Neural progenitor cell (in vitro differentiated cells): ENCODE measurements at regions not wholly inside any gene's neighbourhood (a gene's known extent, or its start where the extent isn't known, plus 50 kb on each side); places are given as distances from the start of the nearest gene placed in this dataset.

Experiments
- DNase-seq: peaks from one replicate; pipeline ENCODE4 v3.0.0-alpha.2; 2016; ENCODE audit warnings: low spot score
- H2AFZ ChIP-seq: fragments of 200-600 bp; sonication (generic); replicated peaks from 2 replicates; pipeline ENCODE4 v1.6.1; 2016; ENCODE audit warnings: antibody characterized with exemption
- H3F3A ChIP-seq: fragments of 200-600 bp; sonication (generic); 2 replicates; pipeline ENCODE4 v1.6.1; 2016; ENCODE audit warnings: antibody characterized with exemption, low read depth
- H3K27ac ChIP-seq: fragments of 200-600 bp; sonication (generic); 2 replicates; pipeline ENCODE4 v1.5.1; 2016; ENCODE audit warnings: mild to moderate bottlenecking
- H3K27me3 ChIP-seq: fragments of 200-600 bp; sonication (generic); 2 replicates; pipeline ENCODE4 v1.6.1; 2016; ENCODE audit warnings: mild to moderate bottlenecking, moderate library complexity
- H3K36me3 ChIP-seq: fragments of 200-600 bp; sonication (generic); 2 replicates; pipeline ENCODE4 v1.5.1; 2016
- H3K4me1 ChIP-seq: fragments of 200-600 bp; sonication (generic); 2 replicates; pipeline ENCODE4 v1.6.1; 2016; ENCODE audit warnings: mixed run types
- H3K4me2 ChIP-seq: fragments of 200-600 bp; sonication (generic); 2 replicates; pipeline ENCODE4 v1.6.1; 2016
- H3K4me3 ChIP-seq: fragments of 200-600 bp; sonication (generic); 2 replicates; pipeline ENCODE4 v1.5.1; 2016
- H3K79me2 ChIP-seq: fragments of 200-600 bp; sonication (generic); 2 replicates; pipeline ENCODE4 v1.6.1; 2016; ENCODE audit warnings: low read depth
- H3K9ac ChIP-seq: fragments of 200-600 bp; sonication (generic); 2 replicates; pipeline ENCODE4 v1.6.1; 2016
- H3K9me3 ChIP-seq: fragments of 200-600 bp; sonication (generic); 2 replicates; pipeline ENCODE4 v1.5.1; 2016; ENCODE audit warnings: low read depth
- H4K20me1 ChIP-seq: fragments of 200-600 bp; sonication (generic); 2 replicates; pipeline ENCODE4 v1.6.1; 2016; ENCODE audit warnings: low read depth
- H3K27ac Mint-ChIP-seq: 3 replicates; pipeline ENCODE4 v1.8.0; 2021; ENCODE audit warnings: mixed read lengths
- H3K27me3 Mint-ChIP-seq: 2 replicates; pipeline ENCODE4 v1.8.0; 2022; ENCODE audit warnings: low read depth, mild to moderate bottlenecking, inconsistent platforms, moderate library complexity, mixed read lengths; ENCODE audit not compliant: insufficient read depth
- H3K36me3 Mint-ChIP-seq: 3 replicates; pipeline ENCODE4 v1.8.0; 2021; ENCODE audit warnings: mixed read lengths
- H3K4me1 Mint-ChIP-seq: 3 replicates; pipeline ENCODE4 v1.8.0; 2021; ENCODE audit warnings: mixed read lengths
- H3K4me3 Mint-ChIP-seq: 3 replicates; pipeline ENCODE4 v1.8.0; 2021; ENCODE audit warnings: mild to moderate bottlenecking, moderate library complexity, mixed read lengths
- H3K9me3 Mint-ChIP-seq: 3 replicates; pipeline ENCODE4 v1.8.0; 2020; ENCODE audit warnings: mixed read lengths
- CTCF ChIP-seq: fragments of 200-600 bp; sonication (generic); IDR thresholded peaks from 2 replicates; pipeline ENCODE4 v1.5.1; 2017; ENCODE audit warnings: antibody characterized with exemption, mild to moderate bottlenecking
- EZH2 ChIP-seq: fragments of 200-600 bp; sonication (generic); IDR thresholded peaks from 2 replicates; pipeline ENCODE4 v1.6.1; 2017; ENCODE audit warnings: antibody characterized with exemption, mild to moderate bottlenecking, moderate library complexity
- EZH2phosphoT487 ChIP-seq: fragments of 200-600 bp; sonication (generic); IDR thresholded peaks from 2 replicates; pipeline ENCODE4 v1.6.1; 2017; ENCODE audit warnings: antibody characterized with exemption

DNA sequence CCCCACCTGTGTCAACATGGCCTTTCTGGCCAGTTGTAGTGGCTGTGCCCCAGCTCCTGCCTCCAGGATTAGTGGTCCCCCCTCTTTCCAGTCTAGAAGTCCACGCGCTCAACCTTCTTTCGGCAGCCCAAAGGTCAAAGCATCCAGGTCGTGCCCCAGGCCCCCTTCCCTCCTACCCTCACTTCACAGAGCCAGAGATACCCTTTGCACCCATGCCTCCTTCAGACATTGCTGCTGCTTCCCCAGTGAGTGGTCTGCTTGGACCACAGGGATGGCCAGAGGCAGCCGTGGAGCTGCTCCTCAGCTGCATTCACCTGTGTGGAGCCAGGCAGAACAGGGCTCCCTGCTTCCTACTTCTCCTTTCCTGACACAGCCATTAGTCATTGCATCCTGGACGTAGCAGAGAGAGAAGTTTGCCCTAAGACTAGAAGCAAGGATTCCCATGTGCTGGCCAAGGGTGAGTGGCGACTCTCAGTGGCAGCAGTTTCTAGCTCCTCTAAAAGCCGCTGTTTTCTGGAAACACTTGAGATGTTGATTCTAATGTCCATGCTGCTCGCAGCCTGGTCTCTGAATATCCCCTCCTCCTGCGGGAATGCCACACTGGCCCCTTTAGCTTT is 243.1 kb upstream of the SHH start:
- Mint-ChIP-seq H3K9me3 (peaks cover 2% of the 10 kb centered on the region), H3K27ac (no peak overlapping the region), H3K4me3 (no peak overlapping the region), H3K27me3 (peaks cover 9% of the 10 kb centered on the region), H3K4me1 (no peaks in the 10 kb centered on the region), H3K36me3 (no peaks in the 10 kb centered on the region)
- Histone ChIP-seq H3K79me2 (no peaks in the 10 kb centered on the region), H3K9me3 (no peaks in the 10 kb centered on the region), H3K4me3 (no peak overlapping the region), H4K20me1 (no peaks in the 10 kb centered on the region), H3K9ac (no peak overlapping the region), H3K27ac (no peak overlapping the region), H3K4me2 (no peak overlapping the region), H3K36me3 (no peaks in the 10 kb centered on the region), H3F3A (no peaks in the 10 kb centered on the region), H3K4me1 (no peaks in the 10 kb centered on the region), H2AFZ (no peak overlapping the region), H3K27me3 (no peaks in the 10 kb centered on the region)
- DNase-seq = no peak
- no peak for TF ChIP-seq EZH2
- no peak for TF ChIP-seq EZH2phosphoT487
- no peak for TF ChIP-seq CTCF

DNA sequence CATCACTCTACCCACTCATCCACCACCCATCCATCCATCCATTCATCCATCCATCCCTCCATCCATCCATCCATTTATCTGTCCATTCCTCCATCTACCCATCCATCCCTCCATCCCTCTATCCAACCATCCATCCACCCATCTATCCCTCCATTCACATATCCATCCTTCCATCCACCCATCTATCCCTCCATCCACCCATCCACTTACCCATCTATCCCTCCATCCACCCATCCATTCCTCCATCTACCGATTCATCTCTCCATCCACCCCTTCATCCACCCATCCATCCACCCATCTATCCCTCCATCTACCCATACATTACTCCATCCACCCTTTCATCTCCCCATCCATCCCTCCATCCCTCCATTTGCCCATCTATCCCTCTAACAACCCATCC is 239.6 kb upstream of the SHH start:
- Histone ChIP-seq H3K27ac (no peak overlapping the region), H2AFZ (no peak overlapping the region), H3K4me3 (no peak overlapping the region), H3K9me3 (no peaks in the 10 kb centered on the region), H3K9ac (no peak overlapping the region), H3K27me3 (no peaks in the 10 kb centered on the region), H3F3A (no peaks in the 10 kb centered on the region), H4K20me1 (no peaks in the 10 kb centered on the region), H3K79me2 (no peaks in the 10 kb centered on the region), H3K36me3 (no peaks in the 10 kb centered on the region), H3K4me2 (no peak overlapping the region), H3K4me1 (no peaks in the 10 kb centered on the region)
- H3K36me3 Mint-ChIP-seq = no peaks in the 10 kb centered on the region
- H3K27me3 Mint-ChIP-seq = peaks cover 9% of the 10 kb centered on the region
- H3K4me1 Mint-ChIP-seq = no peaks in the 10 kb centered on the region
- no peak for TF ChIP-seq CTCF
- TF ChIP-seq EZH2phosphoT487 = no peak
- TF ChIP-seq EZH2 = no peak
- H3K4me3 Mint-ChIP-seq = no peak overlapping the region
- H3K27ac Mint-ChIP-seq = no peak overlapping the region
- peaks cover 2% of the 10 kb centered on the region for H3K9me3 Mint-ChIP-seq
- DNase-seq = no peak

DNA sequence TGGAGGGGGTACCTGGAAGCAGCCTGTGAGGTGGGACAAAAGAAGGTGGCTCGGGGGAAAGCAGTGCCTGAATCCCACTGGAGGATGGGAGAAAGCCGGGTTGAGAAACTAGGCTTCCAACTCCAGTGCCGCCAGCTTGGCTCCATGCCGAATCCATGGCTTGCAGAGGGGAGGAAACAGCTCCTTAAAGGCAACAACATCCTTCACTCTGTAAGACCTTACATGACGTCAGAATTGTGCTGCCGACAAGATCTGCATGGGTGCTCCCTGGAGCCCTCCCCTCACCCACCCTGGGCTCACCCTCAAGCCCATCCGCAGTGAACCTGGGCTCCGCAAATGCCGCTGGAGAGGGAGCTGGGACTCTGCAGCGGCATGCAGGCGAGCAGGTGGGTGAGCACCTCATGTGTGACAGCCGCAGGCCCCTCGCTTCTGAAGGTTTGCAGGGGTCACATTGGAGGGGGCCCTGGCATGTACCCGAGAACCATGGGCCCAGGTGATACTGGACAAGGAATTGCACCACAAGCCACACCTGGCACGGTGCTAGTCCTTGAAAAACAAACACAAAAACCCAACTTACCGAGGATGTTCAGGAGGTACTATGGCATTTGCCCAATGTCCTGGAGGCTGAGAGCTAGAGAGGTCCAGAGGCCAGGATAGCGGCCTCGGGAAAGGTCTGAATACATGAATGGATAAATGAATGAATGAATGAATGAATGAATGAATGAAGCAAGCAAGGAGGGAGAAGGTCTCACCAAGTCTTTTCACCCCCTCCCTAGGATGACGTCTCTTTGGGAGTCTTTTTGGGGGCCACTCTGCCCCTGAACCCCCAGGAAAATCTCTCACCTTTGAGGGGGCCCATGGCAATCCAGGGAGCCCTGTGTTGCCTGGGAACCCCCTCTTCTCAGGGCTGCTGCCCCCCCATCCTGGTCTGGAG is 238.6 kb upstream of the SHH start:
- peaks cover 9% of the 10 kb centered on the region for H3K27me3 Mint-ChIP-seq
- H3F3A ChIP-seq = no peaks in the 10 kb centered on the region
- H3K27ac ChIP-seq = no peak overlapping the region
- no peaks in the 10 kb centered on the region for H3K4me1 Mint-ChIP-seq
- no peaks in the 10 kb centered on the region for H3K79me2 ChIP-seq
- no peaks in the 10 kb centered on the region for H3K27me3 ChIP-seq
- no peak for TF ChIP-seq EZH2phosphoT487
- no peak for TF ChIP-seq CTCF
- TF ChIP-seq EZH2 = no peak
- no peak for DNase-seq
- H3K9me3 ChIP-seq = no peaks in the 10 kb centered on the region
- H3K4me1 ChIP-seq = no peaks in the 10 kb centered on the region
- H3K9me3 Mint-ChIP-seq = peaks cover 2% of the 10 kb centered on the region
- no peaks in the 10 kb centered on the region for H4K20me1 ChIP-seq
- no peak overlapping the region for H3K27ac Mint-ChIP-seq
- no peak overlapping the region for H3K9ac ChIP-seq
- no peak overlapping the region for H3K4me3 ChIP-seq
- H2AFZ ChIP-seq = no peak overlapping the region
- H3K36me3 Mint-ChIP-seq = no peaks in the 10 kb centered on the region
- no peaks in the 10 kb centered on the region for H3K36me3 ChIP-seq
- no peak overlapping the region for H3K4me2 ChIP-seq
- H3K4me3 Mint-ChIP-seq = no peak overlapping the region
